Transverse colon (tissue), 4 donors: ENCODE measurements at regions not wholly inside any gene's neighbourhood (a gene's known extent, or its start where the extent isn't known, plus 50 kb on each side); places are given as distances from the start of the nearest gene placed in this dataset.

Experiments
- CTCF ChIP-seq, 5 experiments: fragments of 200-600 bp in 3 of 5; fragments of 450-650 bp in 2 of 5; sonication (generic) in 3 of 5; IDR thresholded peaks; 1 replicate in 2 of 5; 2 replicates in 3 of 5; pipeline ENCODE4 v1.5.1; 2016 to 2017; ENCODE audit warnings: antibody characterized with exemption in 5 of 5, inconsistent platforms in 3 of 5, mild to moderate bottlenecking in 2 of 5, moderate library complexity in 1 of 5
- EP300 ChIP-seq: sonication (generic); formaldehyde crosslinking; IDR thresholded peaks from one replicate; pipeline ENCODE4 v1.6.1; 2017; ENCODE audit warnings: antibody characterized with exemption, low read depth
- POLR2A ChIP-seq: fragments of 450-650 bp; IDR thresholded peaks from one replicate; pipeline ENCODE4 v1.6.1; 2016; ENCODE audit warnings: antibody characterized with exemption, mild to moderate bottlenecking, moderate library complexity
- POLR2AphosphoS5 ChIP-seq, 3 donors: sonication (generic); formaldehyde crosslinking; IDR thresholded peaks; one replicate each; pipeline ENCODE4 v1.6.1; 2016; ENCODE audit warnings: antibody characterized with exemption in 3 of 3

GRCh38 chr11:37298173-37298572 is 700.1 kb upstream of the RAG2 start:
- TF ChIP-seq CTCF (IDR thresholded peaks at IDR 0.05) (no peak), POLR2A (no peak), POLR2AphosphoS5 (IDR thresholded peaks at IDR 0.05) (no peak), EP300 (no peak)
